Large intestine (tissue), 3 donors: ENCODE measurements at regions not wholly inside any gene's neighbourhood (a gene's known extent, or its start where the extent isn't known, plus 50 kb on each side); places are given as distances from the start of the nearest gene placed in this dataset.
"Not testable (repeated sequence)": the region's sequence is repeated elsewhere in the genome, so short reads cannot be mapped to it uniquely, and the experiment has no call there.

ENCODE experiments used
- DNase-seq, 2 donors: peaks; one replicate each; pipeline versions ENCODE4 v3.0.0 to v3.0.0-alpha.2; 2013
- H3K27ac ChIP-seq: one replicate; pipeline ENCODE4 v1.5.1; 2013; ENCODE audit warnings: low read length
- H3K27me3 ChIP-seq: 2 replicates; pipeline ENCODE4 v1.6.1; 2013; ENCODE audit warnings: low read length; ENCODE audit not compliant: control insufficient read depth, insufficient read depth
- H3K36me3 ChIP-seq: 2 replicates; pipeline ENCODE4 v1.6.1; 2013; ENCODE audit warnings: low read length; ENCODE audit not compliant: control insufficient read depth, insufficient read depth
- H3K4me1 ChIP-seq: one replicate; pipeline ENCODE4 v1.6.1; 2013; ENCODE audit warnings: low read length; ENCODE audit not compliant: control insufficient read depth, insufficient read depth
- H3K4me3 ChIP-seq: one replicate; pipeline ENCODE4 v1.5.1; 2013; ENCODE audit warnings: low read length
- H3K9me3 ChIP-seq: one replicate; pipeline ENCODE4 v1.6.1; 2013; ENCODE audit warnings: mild to moderate bottlenecking, low read depth, low read length, moderate library complexity; ENCODE audit not compliant: control insufficient read depth
- WGBS: methylation state at CpG from one replicate; pipeline ENCODE4 v1.1.5; 2013; ENCODE audit warnings: low lambda C conversion rate; ENCODE audit not compliant: insufficient coverage; 5-methylcytosine and 5-hydroxymethylcytosine counted together

DNA sequence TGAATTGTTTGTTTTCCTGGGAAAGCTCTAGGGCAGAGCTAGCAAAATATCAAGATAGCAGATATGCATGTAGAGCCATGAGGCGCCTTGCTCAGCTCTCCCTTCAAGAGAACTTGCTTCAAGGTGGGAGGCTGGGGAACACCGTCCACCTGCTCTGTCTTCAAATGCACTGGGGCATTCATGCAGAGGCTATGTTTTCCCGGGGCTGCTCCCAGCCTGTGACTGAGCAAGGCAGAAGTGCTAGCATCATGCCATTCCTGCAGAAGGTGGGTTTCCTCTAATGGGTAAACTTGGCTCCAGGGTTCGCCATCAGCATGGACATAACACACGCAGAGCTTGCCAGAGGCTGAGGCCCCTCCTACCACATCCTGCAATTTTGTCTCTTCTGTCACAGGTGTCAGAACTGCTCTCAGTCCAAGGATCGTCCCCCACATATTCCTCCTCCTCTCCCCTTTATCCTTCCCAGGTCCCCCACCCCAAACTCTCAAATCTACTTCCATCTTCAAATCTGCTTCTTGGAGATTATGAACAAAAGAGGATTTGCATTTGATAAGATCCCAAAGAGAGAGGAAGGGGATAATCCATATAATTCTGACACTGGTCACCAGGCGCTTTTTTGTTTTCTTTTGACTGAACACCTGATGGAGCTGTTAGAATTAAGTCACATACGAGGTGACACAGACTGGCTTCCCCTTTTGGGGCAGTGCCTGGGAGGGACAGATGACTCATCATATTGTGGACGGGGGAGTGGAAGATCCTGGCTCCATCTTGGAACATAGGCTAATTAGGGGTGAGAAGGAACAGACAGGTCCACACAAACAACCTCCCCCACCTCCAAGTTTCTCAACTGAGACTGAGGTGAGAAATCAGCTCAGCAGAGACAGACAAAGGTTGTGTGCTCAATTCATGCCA lies 85.0 kb upstream of the TAF11L2 start:
- DNase-seq = no peak
- no peak overlapping the region for H3K4me3 ChIP-seq
- WGBS = no CpG with 5 or more reads among the region's 9 CpGs
- H3K27ac ChIP-seq = no peak overlapping the region
- no peaks in the 10 kb centered on the region for H3K9me3 ChIP-seq
- H3K4me1 ChIP-seq = no peaks in the 10 kb centered on the region
- no peaks in the 10 kb centered on the region for H3K36me3 ChIP-seq
- no peaks in the 10 kb centered on the region for H3K27me3 ChIP-seq

DNA sequence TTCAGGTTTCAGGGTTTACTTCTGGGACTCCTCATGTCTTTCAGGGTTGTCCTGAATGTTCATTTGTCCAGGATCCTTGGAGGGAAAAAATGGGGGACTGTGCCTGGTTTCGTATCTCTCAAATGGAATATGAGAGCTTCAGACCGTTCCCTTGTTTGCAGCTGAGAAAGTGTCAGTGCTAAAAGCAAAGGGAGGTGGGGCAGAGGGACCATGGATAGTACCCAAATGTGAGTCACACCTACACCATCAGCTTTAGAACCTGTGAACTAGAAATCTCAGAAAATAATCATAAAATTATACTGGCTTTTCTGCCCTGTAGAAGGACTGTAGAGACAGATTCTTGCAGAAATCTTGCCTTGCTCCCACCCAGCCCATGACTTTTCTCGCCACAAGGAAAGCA lies 84.3 kb upstream of the TAF11L2 start:
- no peak for DNase-seq
- H3K36me3 ChIP-seq = no peaks in the 10 kb centered on the region
- no peaks in the 10 kb centered on the region for H3K9me3 ChIP-seq
- H3K4me3 ChIP-seq = no peak overlapping the region
- H3K4me1 ChIP-seq = no peaks in the 10 kb centered on the region
- no peak overlapping the region for H3K27ac ChIP-seq
- H3K27me3 ChIP-seq = no peaks in the 10 kb centered on the region
- WGBS = no CpG with 5 or more reads among the region's 3 CpGs

DNA sequence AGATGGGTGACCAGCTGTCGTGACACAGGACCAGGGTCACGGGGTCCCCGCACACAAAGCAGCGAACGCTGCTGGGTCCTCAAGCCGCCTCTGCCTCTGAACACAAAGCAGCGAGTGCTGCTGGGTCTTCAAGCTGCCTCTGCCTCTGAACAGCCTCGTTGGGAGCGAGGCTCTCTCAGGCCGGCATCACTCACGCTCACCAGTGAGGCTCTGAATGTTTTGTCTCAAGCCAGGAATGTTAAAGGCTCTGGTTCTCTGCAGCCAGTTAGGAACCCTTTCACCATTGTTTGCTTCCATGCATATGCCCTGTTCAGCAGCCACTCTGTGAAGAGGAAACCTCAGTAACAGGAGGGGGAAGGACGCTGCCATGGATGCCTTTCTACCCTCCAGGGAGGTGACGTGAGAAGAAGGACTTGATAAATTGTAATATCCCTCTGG lies 82.7 kb upstream of the TAF11L2 start:
- Histone ChIP-seq H3K36me3 (no peaks in the 10 kb centered on the region), H3K9me3 (no peaks in the 10 kb centered on the region), H3K4me3 (no peak overlapping the region), H3K4me1 (no peaks in the 10 kb centered on the region), H3K27ac (no peak overlapping the region), H3K27me3 (no peaks in the 10 kb centered on the region)
- WGBS = 60% methylated on average over 1 of the region's 13 CpGs
- DNase-seq = no peak

DNA sequence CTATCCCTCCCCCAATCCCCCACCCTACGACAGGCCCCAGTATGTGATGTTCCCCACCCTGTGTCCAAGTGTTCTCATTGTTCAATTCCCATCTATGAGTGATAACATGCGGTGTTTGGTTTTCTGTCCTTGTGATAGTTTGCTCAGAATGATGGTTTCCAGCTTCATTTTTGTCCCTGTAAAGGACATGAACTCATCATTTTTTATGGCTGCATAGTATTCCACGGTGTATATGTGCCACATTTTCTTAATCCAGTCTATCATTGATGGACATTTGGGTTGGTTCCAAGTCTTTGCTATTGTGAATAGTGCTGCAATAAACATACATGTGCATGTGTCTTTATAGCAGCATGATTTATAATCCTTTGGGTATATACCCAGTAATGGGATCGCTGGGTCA lies 81.7 kb upstream of the TAF11L2 start:
- not testable (repeated sequence) for H3K27ac ChIP-seq, H3K4me3 ChIP-seq, H3K9me3 ChIP-seq, H3K36me3 ChIP-seq, H3K4me1 ChIP-seq, DNase-seq, H3K27me3 ChIP-seq
- WGBS = no CpG with 5 or more reads among the region's 4 CpGs

DNA sequence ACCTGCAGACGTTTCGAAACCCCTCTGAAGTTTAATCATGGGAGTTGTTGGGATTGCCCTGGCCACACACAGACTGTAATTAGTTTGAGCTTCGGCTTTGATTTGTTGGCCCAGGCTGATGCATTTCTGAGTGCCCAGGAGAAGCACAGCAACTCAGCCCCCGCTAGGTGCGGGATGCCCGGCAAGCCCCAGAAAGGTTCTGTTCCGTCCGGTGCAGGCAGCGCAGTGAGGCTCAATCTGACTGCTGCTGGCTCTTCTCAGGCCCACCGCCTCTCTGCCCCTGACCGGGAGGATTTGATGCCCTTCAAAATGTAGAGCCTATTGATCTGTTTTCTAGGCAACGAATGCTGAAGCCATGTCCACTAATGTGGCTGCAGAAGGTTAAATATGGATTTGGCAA lies 73.4 kb upstream of the TAF11L2 start:
- no CpG with 5 or more reads among the region's 12 CpGs for WGBS
- DNase-seq = no peak
- H3K36me3 ChIP-seq = no peaks in the 10 kb centered on the region
- H3K27me3 ChIP-seq = no peaks in the 10 kb centered on the region
- no peak overlapping the region for H3K27ac ChIP-seq
- H3K4me1 ChIP-seq = no peaks in the 10 kb centered on the region
- H3K4me3 ChIP-seq = no peak overlapping the region
- no peaks in the 10 kb centered on the region for H3K9me3 ChIP-seq

DNA sequence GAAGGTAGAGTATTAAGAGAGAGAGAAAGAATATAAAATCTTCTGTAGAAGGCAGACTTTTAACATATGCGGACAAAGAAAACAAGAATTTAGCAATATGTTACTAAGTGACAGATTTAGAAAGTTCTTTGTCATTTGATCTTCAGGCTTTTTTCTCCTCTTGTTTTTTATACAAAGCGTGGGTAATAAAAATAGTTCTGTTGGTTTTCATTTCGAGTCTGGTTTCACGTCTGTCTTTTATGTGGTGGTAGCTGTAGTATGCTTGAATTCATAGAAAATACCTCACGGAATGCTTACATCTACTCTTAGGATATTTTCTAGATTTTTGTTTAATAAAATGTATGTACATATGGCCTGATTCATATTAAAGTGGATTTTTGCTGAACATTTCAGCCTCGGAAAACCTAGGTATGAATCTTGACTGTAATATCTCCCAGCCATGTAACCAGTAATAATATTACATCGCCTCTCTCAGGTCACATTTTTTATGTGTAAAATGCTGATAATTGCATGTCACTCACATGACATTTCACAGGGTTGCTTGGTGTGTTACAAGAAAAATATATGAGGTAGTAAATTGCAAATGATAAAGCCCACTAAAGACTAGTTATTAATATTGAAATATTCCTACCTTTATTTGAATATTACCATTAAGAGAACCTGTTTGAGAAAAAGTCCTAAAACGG lies 72.5 kb upstream of the TAF11L2 start:
- Histone ChIP-seq H3K27ac (no peak overlapping the region), H3K36me3 (no peaks in the 10 kb centered on the region), H3K27me3 (no peaks in the 10 kb centered on the region), H3K4me3 (no peak overlapping the region), H3K4me1 (no peaks in the 10 kb centered on the region), H3K9me3 (no peaks in the 10 kb centered on the region)
- 89% methylated on average over 3 of the region's 8 CpGs for WGBS
- DNase-seq = no peak

DNA sequence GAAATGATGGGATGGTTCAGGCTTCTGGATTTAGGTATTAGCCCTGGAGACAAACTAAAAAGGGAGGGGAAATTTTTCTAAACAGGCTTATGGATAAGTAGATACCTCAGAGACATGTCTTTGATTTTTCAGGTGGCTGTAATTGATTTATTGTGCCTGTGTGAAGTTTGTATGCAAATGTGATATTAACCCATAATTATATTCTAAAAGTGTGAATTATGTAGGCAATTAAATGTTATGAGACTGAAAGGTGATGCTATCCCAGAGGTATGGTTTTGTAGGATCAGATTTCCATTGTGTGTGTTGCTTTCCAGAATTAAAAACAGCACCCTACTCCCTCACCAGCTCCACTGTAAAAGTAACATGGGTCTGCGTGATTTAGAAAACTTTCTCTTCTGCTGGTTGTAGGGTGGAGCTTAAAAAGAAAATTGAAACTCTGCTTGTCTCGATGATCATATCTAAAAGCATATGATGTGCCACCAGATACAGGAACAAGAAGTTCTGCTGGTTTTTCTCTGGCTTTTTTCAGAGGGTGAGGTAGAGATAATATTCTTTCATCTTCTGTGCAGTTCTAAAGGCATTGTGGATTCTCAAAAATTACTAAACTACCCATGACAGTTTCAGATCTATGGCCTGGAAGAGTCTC lies 71.8 kb upstream of the TAF11L2 start:
- no peak overlapping the region for H3K27ac ChIP-seq
- H3K4me3 ChIP-seq = no peak overlapping the region
- H3K36me3 ChIP-seq = no peaks in the 10 kb centered on the region
- no peaks in the 10 kb centered on the region for H3K27me3 ChIP-seq
- H3K9me3 ChIP-seq = no peaks in the 10 kb centered on the region
- H3K4me1 ChIP-seq = no peaks in the 10 kb centered on the region
- WGBS = no CpG with 5 or more reads among the region's 2 CpGs
- no peak for DNase-seq

DNA sequence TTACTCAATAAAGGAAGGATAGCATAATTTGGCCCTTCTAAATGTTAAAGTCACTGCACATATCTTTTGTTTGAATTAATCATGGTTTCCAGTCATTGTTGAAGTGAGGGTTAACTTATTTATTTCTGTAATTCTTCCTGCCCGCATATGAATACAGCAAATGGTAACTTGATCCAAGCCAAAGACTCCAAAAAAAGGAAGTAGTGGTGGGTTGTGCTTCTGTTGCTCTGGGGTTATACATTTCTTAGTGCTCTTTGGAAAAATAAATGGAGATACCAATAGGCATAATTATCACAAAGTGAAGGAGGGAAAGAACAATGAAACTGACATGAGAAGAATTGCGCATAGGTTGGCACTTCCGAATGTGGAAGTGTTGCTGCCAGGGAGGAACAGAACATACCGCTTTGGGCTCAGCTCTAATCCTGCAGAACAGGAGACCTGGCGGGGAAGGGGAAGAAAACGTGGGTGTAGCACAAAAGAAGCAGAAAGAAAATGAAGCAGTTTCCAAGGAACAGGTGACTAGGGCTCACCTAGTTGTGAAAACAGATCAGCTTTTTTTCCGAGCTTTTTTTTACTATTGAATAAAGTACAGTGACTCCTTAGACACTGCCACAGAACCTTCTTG lies 69.7 kb upstream of the TAF11L2 start:
- Histone ChIP-seq H3K9me3 (no peaks in the 10 kb centered on the region), H3K4me1 (no peaks in the 10 kb centered on the region), H3K27me3 (no peaks in the 10 kb centered on the region), H3K36me3 (no peaks in the 10 kb centered on the region), H3K27ac (no peak overlapping the region), H3K4me3 (no peak overlapping the region)
- no peak for DNase-seq
- 67% methylated on average over 1 of the region's 7 CpGs for WGBS

DNA sequence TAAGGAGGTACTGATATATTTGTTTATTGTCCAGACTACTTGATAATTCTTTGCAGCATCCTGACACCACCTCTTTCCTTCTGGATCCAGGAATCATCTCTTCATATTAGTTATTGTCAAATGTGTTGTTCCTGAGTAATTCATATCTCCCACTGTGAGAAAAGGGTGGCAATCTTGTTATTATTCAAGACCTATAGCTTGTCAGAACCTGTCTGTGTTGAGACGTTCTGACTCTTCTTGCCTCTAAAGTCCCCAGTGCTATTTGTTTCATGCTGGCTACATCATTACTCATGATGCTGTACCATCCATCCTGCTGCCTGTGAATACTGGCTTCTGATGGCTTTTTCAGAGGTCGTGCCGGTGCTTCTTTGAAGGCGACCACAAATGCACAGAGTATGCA lies 68.7 kb upstream of the TAF11L2 start:
- Histone ChIP-seq H3K27me3 (no peaks in the 10 kb centered on the region), H3K36me3 (no peaks in the 10 kb centered on the region), H3K9me3 (no peaks in the 10 kb centered on the region), H3K4me3 (no peak overlapping the region), H3K4me1 (no peaks in the 10 kb centered on the region), H3K27ac (no peak overlapping the region)
- no peak for DNase-seq
- WGBS = no CpG with 5 or more reads among the region's 4 CpGs

DNA sequence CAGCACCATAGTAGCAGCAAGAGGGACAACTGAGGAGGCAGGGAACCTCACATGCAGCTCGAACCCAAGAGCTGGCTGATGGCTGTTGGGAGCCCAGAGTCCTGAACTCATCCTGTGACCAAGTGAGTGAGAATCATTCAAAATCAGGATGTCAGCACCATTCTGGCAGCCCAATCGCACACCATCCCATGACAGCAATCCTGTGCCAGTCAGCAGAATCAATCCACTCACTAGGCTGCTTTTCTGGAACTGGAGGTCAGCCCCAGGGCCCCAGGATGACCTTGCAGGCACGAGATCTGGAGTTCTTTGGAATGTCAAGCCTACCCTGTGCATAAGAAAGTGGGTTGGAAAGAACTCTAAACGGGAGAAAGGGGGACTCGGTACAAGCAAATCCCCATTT lies 67.8 kb upstream of the TAF11L2 start:
- Histone ChIP-seq H3K9me3 (no peaks in the 10 kb centered on the region), H3K4me1 (no peaks in the 10 kb centered on the region), H3K4me3 (no peak overlapping the region), H3K27ac (no peak overlapping the region), H3K36me3 (no peaks in the 10 kb centered on the region), H3K27me3 (no peaks in the 10 kb centered on the region)
- 100% methylated on average over 1 of the region's 5 CpGs for WGBS
- DNase-seq = no peak
